T47D (cell line): ENCODE measurements at regions not wholly inside any gene's neighbourhood (a gene's known extent, or its start where the extent isn't known, plus 50 kb on each side); places are given as distances from the start of the nearest gene placed in this dataset.

Experiments used
- DNase-seq, 2 experiments: peaks; one replicate each; pipeline versions ENCODE4 v3.0.0 to v3.0.0-alpha.2; 2011 to 2012; ENCODE audit warnings: low read depth in 1 of 2, low spot score in 1 of 2
- JUND ChIP-seq: IDR thresholded peaks from 2 replicates; pipeline ENCODE4 v1.6.1; 2012; ENCODE audit warnings: low read depth
- in situ Hi-C: cut with HindIII; loops from 2 replicates; pipeline ENCODE4 v1.10.0; 2016; ENCODE audit warnings: low sequenced_read_pairs, low pct_unique_long_range_greater_than_20kb

DNA sequence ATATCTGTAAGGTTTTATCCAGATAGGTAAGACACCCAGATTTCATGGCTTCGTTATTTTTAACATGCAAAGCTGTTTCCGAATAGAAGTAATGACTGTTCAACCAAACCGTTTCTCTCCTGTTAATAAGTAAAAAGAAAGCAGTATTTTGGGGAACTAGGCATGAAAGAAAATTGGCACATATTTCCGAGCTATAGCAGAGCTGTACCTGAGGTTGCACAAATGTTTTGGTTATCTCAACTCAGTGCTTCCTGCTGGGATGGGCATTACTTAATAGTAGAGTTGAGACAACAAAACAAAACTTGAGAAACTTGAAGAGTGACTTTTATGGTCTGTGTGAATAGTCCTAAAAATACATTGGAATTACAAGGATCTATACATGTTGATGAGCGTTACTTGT lies 564.3 kb upstream of the SORCS1 start:
- DNase-seq: peak in 1 of 2 experiments; percentile 57
- in situ Hi-C loops: no loop called here
- no peak for TF ChIP-seq JUND

DNA sequence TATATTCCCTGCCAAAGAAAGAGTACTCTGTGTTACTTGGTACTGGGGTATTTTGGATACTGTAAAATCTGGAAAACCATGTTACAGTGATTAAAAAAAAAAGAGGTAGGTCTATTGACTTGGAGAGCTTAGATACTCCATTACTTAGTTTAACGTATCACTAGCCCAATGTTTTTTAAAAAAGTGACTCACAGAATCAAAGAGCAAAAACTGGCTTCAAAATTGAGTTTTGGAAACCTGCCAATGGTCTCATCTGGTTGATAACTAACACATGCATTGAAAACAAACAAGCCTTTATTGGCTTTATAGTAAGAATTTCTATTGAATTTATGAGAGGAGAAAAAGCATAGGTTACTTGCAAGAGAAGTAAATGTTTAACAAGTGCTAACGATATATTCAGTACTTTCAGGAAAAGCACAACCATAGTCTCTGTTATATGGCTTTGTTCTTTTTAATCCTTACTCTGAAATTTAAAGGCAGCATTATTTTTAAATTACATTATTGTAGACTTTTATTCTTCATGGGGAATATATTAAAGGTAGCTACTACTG lies 563.3 kb upstream of the SORCS1 start:
- no peak for DNase-seq
- in situ Hi-C loops: no loop called here
- TF ChIP-seq JUND: no peak

DNA sequence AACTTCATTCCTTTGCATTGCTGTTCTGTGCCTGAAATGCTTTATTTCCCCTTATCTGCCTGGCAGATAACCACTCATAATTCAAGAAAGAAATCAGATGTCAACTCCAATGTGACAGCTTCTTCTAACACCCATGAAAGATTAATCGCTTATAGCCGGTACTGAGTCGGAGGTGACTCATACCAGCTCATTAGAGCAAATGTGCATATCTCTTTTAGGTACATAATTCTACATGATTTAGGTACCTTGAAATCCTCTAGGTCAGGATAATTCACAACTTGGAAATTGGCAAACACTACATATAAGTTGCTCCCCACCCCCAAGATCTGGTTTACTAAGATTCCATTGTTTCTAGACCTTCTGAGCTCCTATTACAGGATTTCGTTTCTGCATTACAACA lies 554.4 kb upstream of the SORCS1 start:
- DNase-seq: no peak
- in situ Hi-C loops: no loop called here
- TF ChIP-seq JUND: no peak

DNA sequence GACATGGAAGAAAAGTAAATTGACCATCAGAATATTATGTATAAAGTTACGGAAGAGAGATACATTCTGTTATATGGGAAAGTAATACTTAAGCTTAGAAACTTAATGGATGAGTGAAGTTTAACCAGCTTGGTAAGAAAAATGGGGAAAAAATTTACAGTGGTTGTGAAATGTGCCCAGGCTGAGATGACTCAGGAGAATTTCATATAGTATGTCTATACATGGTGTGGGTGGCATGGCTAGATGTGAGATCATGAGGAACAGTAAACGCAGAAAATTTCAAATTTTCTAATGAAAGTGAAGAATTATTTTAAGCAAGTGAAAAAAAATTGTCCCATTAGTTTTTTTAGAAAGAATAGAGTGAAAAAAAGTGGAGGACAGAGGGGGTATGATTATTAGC lies 552.5 kb upstream of the SORCS1 start:
- no peak for TF ChIP-seq JUND
- in situ Hi-C loops: no loop called here
- DNase-seq: no peak

DNA sequence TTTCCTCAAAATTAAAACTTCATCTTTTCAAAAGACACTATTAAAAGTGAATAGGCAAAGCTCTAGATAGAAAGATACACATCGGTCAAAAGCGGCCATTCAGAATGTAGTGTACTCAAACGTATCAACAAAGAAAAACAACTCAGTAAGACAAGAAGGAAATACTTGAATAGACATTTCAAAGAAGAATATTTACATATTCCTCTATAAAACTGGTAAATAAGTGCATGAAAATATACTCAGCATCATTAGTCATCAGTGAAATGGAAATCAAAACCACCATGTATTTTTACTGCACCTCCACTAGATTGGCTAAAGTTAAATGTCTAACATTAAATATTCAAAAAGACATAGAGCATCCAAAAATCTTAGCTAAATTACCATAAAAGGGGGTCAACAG lies 551.1 kb upstream of the SORCS1 start:
- no peak for TF ChIP-seq JUND
- in situ Hi-C loops: no loop called here
- no peak for DNase-seq

DNA sequence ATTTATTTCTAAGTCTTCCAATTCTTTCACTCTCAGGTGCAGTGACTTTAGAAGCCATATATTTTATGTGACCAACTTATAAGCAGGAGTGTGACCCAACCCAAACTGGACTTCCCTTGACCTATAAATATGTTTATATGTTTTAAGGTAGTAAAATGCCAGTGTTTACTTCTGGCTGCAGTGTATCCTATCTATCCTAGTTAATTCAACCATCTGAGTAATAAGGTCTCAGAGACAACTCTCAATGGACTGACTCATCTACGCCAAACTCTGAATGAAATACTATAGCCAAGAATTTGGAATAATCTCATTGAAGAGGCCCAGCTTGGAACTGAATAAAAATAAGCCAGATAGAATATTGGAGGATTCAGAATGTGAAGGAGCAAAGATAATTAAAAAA lies 544.5 kb upstream of the SORCS1 start:
- no peak for TF ChIP-seq JUND
- DNase-seq: no peak

DNA sequence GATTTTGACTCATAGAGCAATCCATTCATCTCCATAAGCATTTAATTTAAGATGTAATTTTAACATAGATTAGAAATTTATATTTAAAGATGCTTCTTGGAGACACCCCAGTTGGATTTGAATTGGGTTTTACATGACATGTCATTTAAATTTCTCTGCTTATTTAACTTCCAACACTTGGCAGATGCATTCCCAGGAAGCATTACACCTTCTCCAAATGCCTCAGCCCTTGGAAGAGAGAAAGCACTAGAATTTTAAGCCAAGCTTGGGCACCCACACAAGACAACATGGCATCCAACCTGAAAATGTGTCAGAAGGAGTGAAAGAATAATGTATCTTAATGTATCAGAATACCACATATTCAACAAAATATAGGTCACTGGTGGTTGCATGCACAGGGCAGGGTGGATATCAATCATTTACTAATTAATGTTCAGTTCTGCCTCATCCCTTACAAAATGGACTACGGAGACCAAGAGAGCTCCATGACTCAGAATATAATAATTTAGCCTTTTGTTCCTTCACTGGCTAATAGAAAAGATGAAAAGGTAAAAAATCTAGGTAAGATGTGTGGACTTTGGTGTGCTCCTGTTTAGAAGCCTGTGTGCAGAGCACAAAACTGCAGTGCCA lies 541.7 kb upstream of the SORCS1 start:
- in situ Hi-C loops: no loop called here
- DNase-seq: no peak
- no peak for TF ChIP-seq JUND

More for the DNA sequence above, 544.5 kb upstream of the SORCS1 start:
- in situ Hi-C loops: no loop called here

DNA sequence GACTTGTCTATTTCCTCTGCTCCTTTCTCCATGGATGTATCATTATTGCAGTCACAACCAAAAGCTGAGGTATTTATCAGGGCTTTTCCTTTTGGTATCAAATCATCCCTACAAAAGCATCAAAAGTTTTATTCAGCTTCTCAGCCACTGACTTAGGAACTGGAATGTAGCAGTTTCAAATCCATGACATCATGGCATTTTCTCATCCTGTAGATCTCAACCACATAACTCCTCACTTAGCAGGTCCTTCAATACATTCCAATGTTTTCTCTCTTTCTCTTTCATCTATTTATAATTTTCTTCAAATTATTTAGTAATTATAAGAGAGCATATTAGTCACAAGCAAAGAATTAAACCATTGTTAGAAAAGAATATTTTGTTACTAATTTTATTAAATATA lies 537.4 kb upstream of the SORCS1 start:
- no peak for DNase-seq
- in situ Hi-C loops: no loop called here
- TF ChIP-seq JUND: no peak

DNA sequence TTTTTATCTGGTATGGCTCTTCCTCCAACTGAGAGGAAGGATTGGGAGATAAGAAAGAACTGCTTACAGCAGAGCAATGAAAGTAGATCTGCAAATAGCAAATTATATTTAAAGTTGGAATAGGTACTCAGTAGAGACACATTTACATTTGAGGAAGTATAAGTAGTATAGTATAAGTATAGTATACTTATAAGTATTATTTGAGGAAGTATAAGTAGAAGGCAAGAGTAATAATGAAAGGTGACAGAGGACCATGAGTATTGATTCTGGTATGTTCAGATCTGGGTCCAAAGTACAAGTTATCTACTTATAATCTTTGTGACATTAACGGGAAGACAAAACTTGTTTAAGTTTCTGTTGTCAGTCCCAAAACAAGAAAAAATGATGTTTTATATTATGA lies 527.6 kb upstream of the SORCS1 start:
- no peak for TF ChIP-seq JUND
- DNase-seq: no peak
- in situ Hi-C loops: no loop called here

DNA sequence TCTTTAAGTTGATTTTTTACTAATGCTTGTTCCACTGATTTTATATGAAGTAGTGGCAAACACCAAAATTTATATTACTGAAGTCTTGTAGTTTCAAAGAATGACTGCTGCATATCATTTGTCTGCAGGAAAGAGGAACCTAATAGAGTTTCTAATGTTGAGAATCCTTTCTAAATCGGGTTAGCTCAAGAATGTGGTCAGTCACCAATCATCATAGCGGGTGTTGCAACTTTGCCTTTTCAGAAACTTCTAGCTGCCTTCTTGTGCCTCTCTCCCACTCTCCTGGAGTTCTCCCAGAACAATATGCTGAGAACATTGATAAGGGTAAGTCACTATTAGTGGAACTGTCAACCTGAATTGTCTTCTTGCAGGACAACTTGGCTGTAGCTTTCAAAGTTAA lies 524.8 kb upstream of the SORCS1 start:
- in situ Hi-C loops: no loop called here
- TF ChIP-seq JUND: no peak
- DNase-seq: no peak

DNA sequence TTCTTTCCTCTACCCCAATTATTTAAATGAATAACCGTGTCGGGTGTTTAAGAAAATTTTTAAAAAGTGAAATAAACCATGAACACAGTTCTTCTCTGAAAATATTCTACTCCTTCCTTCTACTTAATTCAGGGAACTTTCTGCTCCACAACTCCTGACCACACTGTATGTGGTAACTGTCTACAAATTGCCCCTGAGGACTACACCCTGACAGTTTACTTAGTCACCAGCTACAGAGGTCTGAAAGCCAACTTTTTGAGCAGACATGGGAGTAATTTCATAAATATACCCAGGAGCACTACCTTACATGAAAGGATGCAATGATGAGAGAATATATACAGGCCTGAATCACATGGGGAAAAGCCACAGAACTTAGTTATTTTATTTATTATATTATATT lies 523.2 kb upstream of the SORCS1 start:
- DNase-seq: no peak
- no peak for TF ChIP-seq JUND
- in situ Hi-C loops: no loop called here

DNA sequence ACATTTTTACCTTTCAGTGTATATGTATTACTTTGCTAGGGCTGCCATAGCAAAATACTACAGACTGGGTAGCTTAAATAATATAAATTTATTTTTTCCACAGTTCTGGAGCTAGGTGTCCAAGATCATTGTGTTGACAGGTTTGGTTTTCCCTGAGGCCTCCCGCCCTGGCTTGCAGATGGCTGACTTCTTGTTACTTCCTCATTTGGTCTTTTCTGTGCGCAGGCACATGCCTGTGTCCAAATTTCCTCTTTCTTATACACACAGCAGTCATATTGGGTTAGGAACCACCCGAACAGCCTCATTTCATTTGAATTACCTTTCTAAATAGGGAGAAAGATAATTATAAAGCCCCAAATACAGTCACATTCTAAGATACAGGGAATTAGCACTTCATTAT lies 521.6 kb upstream of the SORCS1 start:
- no peak for DNase-seq
- TF ChIP-seq JUND: no peak
- in situ Hi-C loops: no loop called here

DNA sequence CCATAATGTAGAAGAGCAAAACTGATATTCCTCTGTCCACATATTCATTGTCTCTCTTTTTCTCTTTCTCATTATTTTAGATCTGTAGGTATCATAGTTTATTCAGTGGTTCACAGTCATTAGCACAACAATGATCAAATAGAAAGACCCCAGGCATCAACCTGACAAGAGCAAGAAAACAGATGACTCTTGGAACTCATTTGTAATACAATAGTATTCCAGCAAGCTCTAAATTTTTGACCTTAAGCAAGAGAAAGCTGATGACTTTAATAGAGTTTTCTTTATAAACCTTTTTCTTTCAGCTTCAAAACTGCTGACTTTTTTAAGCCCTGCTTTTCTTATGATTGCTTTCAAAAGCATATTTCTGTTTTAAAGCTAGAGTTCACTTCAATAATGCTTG lies 507.5 kb upstream of the SORCS1 start:
- in situ Hi-C loops: no loop called here
- DNase-seq: no peak
- no peak for TF ChIP-seq JUND

DNA sequence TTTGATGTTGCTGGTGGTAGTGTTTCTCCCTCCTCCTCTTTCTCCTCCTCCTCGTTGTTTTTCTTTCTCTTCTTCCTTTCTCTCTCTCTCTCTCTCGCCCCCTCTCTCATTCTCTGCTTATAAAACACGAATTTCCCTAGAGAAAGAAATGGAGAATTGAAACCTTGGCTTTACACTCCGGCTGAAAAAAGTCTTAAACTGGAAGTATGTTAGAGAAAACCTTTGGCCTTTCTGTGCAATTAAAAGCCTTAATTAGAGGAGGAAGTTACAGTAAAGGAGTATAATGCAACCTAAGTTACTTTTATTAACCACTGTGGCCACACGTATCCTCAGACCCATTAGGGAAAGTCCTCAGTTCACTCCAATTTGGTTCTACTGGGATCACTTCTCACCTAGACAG lies 501.7 kb upstream of the SORCS1 start:
- in situ Hi-C loops: no loop called here
- DNase-seq: no peak
- TF ChIP-seq JUND: no peak

DNA sequence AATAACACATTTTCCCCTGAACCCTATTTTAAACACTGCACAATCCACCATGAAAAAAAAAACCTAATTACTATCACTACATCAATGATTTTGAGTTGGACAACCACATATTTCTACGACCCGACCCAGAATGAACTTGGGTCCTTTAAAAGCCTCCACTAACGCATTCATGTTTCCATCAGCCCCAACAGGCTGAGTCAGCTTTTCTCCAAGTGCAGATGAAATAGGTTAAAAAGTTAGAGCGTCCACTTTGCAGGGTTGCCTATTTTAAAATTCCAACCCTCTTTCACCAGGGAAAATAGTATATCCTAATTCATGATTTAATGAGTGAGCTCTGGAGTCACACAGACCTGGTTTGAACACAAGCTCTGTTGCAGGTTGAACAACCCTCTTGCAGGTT lies 501.0 kb upstream of the SORCS1 start:
- TF ChIP-seq JUND: no peak
- in situ Hi-C loops: no loop called here

More for the DNA sequence above, 501.0 kb upstream of the SORCS1 start:
- no peak for DNase-seq
